ENCODE measurements at regions not wholly inside any gene's neighbourhood (a gene's known extent, or its start where the extent isn't known, plus 50 kb on each side); places are given as distances from the start of the nearest gene placed in this dataset.

DNA sequence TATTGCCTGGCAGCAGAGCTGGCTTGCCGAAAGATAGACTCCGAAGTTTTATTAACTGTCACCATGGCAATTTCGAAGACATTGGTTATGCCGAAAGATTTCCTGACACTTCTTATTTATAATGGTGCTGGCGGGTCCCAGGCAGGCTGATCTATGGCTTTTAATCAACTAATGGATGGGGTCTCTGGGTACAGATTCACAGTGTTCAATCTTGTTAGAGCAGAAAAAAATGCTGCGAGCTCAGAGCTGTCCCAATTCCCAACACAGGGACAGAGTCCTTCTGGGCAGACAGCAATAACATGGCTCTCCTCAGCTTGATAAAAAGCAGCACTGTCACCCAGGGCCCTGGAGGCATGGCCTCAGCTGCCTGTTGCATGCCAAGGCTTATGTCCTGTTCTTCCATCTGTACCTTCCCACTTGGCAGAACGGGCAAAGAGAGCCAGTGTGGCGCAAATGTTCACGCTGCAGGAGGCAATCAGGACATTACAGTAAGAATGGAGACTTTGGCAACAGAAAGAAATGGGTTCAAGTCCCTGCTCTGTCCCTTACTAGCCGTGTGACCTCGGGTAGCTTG lies 228.2 kb upstream of the PWP1 start:
- 85% methylated on average over 11 of the region's 11 CpGs for WGBS (ENCODE audit: low lambda C conversion rate, missing lambda C conversion rate)
- Histone ChIP-seq H3K4me3 (no peak overlapping the region), H3K4me1 (ENCODE audit: insufficient read depth) (no peaks in the 10 kb centered on the region), H3K9me2 (replicated peaks; ENCODE audit: insufficient read depth) (no peaks in the 10 kb centered on the region), H3K27me3 (no peaks in the 10 kb centered on the region), H3K4me2 (no peak overlapping the region), H4K20me1 (ENCODE audit: insufficient read depth, poor library complexity, severe bottlenecking) (no peaks in the 10 kb centered on the region), H3K36me3 (replicated peaks; ENCODE audit: insufficient read depth, low read depth) (no peaks in the 10 kb centered on the region), H3K9me3 (ENCODE audit: low read depth) (no peaks in the 10 kb centered on the region), H3K79me2 (no peaks in the 10 kb centered on the region), H2AFZ (no peak overlapping the region), H3K27ac (no peak overlapping the region)
- TF ChIP-seq, protein P1, sequence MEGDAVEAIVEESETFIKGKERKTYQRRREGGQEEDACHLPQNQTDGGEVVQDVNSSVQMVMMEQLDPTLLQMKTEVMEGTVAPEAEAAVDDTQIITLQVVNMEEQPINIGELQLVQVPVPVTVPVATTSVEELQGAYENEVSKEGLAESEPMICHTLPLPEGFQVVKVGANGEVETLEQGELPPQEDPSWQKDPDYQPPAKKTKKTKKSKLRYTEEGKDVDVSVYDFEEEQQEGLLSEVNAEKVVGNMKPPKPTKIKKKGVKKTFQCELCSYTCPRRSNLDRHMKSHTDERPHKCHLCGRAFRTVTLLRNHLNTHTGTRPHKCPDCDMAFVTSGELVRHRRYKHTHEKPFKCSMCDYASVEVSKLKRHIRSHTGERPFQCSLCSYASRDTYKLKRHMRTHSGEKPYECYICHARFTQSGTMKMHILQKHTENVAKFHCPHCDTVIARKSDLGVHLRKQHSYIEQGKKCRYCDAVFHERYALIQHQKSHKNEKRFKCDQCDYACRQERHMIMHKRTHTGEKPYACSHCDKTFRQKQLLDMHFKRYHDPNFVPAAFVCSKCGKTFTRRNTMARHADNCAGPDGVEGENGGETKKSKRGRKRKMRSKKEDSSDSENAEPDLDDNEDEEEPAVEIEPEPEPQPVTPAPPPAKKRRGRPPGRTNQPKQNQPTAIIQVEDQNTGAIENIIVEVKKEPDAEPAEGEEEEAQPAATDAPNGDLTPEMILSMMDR (IDR thresholded peaks at IDR 0.05; ENCODE audit: poor library complexity): no peak
- TF ChIP-seq EZH2phosphoT487 (IDR thresholded peaks at IDR 0.05; ENCODE audit: low read depth, severe bottlenecking, unreplicated experiment) (no peak), EZH2 (IDR thresholded peaks at IDR 0.05; ENCODE audit: borderline replicate concordance) (no peak)
- no peak for DNase-seq (ENCODE audit: low spot score)

DNA sequence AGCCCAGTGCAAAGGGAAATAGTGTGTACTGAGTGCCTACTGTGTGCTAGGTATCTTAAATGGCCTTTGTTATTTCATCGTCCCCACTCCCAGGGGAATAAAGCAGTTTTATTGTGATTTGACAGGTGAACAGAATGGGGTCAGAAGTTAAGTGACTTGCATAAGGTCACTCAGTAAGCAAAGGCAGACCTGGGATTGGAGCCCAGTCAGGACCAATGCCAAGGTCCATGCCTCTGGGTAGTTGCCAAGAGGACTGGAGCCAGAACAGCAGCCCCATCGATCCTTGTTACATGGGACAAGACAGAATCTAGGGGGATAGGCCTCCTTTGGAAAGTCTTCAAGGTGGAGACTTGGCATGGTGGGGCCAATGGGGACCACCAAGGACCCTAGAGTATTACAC lies 227.4 kb upstream of the PWP1 start:
- Histone ChIP-seq H3K4me3 (no peak overlapping the region), H3K27me3 (no peaks in the 10 kb centered on the region), H3K27ac (no peak overlapping the region), H3K9me2 (replicated peaks; ENCODE audit: insufficient read depth) (no peaks in the 10 kb centered on the region), H3K9me3 (ENCODE audit: low read depth) (no peaks in the 10 kb centered on the region), H4K20me1 (ENCODE audit: insufficient read depth, poor library complexity, severe bottlenecking) (no peaks in the 10 kb centered on the region), H3K4me2 (no peak overlapping the region), H3K36me3 (replicated peaks; ENCODE audit: insufficient read depth, low read depth) (no peaks in the 10 kb centered on the region), H3K4me1 (ENCODE audit: insufficient read depth) (no peaks in the 10 kb centered on the region), H2AFZ (no peak overlapping the region), H3K79me2 (no peaks in the 10 kb centered on the region)
- no peak for DNase-seq (ENCODE audit: low spot score)
- 100% methylated on average over 2 of the region's 2 CpGs for WGBS (ENCODE audit: low lambda C conversion rate, missing lambda C conversion rate)
- TF ChIP-seq, protein P1 (IDR thresholded peaks at IDR 0.05; ENCODE audit: poor library complexity): no peak
- TF ChIP-seq EZH2 (IDR thresholded peaks at IDR 0.05; ENCODE audit: borderline replicate concordance): no peak

DNA sequence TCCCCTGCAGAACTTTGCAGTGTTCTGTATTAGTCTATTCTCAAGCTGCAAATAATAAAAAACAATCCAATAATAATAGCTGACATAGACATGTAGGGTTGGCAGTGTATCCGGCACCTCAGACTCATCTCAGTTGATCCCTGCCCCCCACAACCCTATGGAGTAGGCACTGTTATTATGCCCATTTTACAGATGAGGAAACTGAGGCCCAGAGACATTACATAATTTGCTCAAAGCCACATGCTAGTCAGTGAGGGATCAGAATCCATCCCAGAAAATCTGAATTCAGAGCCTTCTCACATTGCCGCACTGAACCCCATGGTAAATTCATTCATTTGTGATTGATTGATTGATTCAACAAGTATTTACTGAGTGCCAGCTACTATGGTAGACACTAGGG lies 226.6 kb upstream of the PWP1 start:
- no peaks in the 10 kb centered on the region for H3K4me1 ChIP-seq (ENCODE audit: insufficient read depth)
- no peaks in the 10 kb centered on the region for H3K9me2 ChIP-seq (replicated peaks; ENCODE audit: insufficient read depth)
- 94% methylated on average over 2 of the region's 2 CpGs for WGBS (ENCODE audit: low lambda C conversion rate, missing lambda C conversion rate)
- TF ChIP-seq, protein P1 (IDR thresholded peaks at IDR 0.05; ENCODE audit: poor library complexity): no peak
- TF ChIP-seq EZH2 (IDR thresholded peaks at IDR 0.05; ENCODE audit: borderline replicate concordance) (no peak), EZH2phosphoT487 (IDR thresholded peaks at IDR 0.05; ENCODE audit: low read depth, severe bottlenecking, unreplicated experiment) (no peak)
- H3K27ac ChIP-seq: no peak overlapping the region
- H3K27me3 ChIP-seq: no peaks in the 10 kb centered on the region
- H3K79me2 ChIP-seq: no peaks in the 10 kb centered on the region
- H2AFZ ChIP-seq: no peak overlapping the region
- no peak overlapping the region for H3K4me2 ChIP-seq
- no peak overlapping the region for H3K4me3 ChIP-seq
- DNase-seq (ENCODE audit: low spot score): no peak
- H3K9me3 ChIP-seq (ENCODE audit: low read depth): no peaks in the 10 kb centered on the region
- no peaks in the 10 kb centered on the region for H4K20me1 ChIP-seq (ENCODE audit: insufficient read depth, poor library complexity, severe bottlenecking)
- no peaks in the 10 kb centered on the region for H3K36me3 ChIP-seq (replicated peaks; ENCODE audit: insufficient read depth, low read depth)

DNA sequence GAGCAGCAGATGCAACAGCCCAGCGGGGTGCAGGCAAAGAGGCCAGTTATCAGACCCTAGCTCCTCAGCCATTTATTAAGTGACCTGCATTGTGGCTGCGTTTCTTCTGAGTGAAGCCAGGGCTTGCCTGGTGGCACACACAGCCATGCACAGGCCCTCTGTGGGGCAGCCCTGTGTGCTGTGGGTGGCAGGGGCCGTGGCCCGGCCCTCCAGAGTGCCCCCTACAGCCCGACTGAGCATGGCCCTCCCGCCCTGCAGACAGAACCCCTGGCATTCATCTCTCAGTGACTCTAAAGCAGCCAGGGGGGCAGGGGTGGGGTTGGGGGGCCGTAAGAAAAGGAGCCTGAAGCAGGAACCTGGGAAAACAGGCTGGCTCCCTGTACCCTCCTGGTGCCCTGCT lies 226.0 kb upstream of the PWP1 start:
- Histone ChIP-seq H2AFZ (no peak overlapping the region), H3K27ac (no peak overlapping the region), H4K20me1 (ENCODE audit: insufficient read depth, poor library complexity, severe bottlenecking) (no peaks in the 10 kb centered on the region), H3K4me2 (no peak overlapping the region), H3K27me3 (no peaks in the 10 kb centered on the region), H3K79me2 (no peaks in the 10 kb centered on the region), H3K36me3 (replicated peaks; ENCODE audit: insufficient read depth, low read depth) (no peaks in the 10 kb centered on the region), H3K9me3 (ENCODE audit: low read depth) (no peaks in the 10 kb centered on the region), H3K4me3 (no peak overlapping the region), H3K9me2 (replicated peaks; ENCODE audit: insufficient read depth) (no peaks in the 10 kb centered on the region), H3K4me1 (ENCODE audit: insufficient read depth) (no peaks in the 10 kb centered on the region)
- WGBS (ENCODE audit: low lambda C conversion rate, missing lambda C conversion rate): 80% methylated on average over 6 of the region's 7 CpGs
- DNase-seq (ENCODE audit: low spot score): no peak
- TF ChIP-seq, protein P1 (IDR thresholded peaks at IDR 0.05; ENCODE audit: poor library complexity): no peak
- TF ChIP-seq EZH2phosphoT487 (IDR thresholded peaks at IDR 0.05; ENCODE audit: low read depth, severe bottlenecking, unreplicated experiment): no peak
- no peak for TF ChIP-seq EZH2 (IDR thresholded peaks at IDR 0.05; ENCODE audit: borderline replicate concordance)
